Stimulated activated CD8-positive, alpha-beta memory T cell treated with anti-CD3 and anti-CD28 coated beads, Interleukin-2, amount 100 ng/mL, for 48 hours (primary cell): ENCODE measurements at regions not wholly inside any gene's neighbourhood (a gene's known extent, or its start where the extent isn't known, plus 50 kb on each side); places are given as distances from the start of the nearest gene placed in this dataset.
"Not testable (repeated sequence)": the region's sequence is repeated elsewhere in the genome, so short reads cannot be mapped to it uniquely, and the experiment has no call there.

Experiments
- DNase-seq, 2 donors: peaks; one replicate each; pipeline ENCODE4 v3.0.0-alpha.2; 2020; ENCODE audit warnings: low read depth in 2 of 2

- DNase-seq = no peak
Observed at GRCh38 chr7:69433081-69433480, 165.2 kb upstream of the AUTS2 start.

- DNase-seq = no peak
Observed at GRCh38 chr7:69434398-69434815, 163.9 kb upstream of the AUTS2 start.

- DNase-seq = no peak
Observed at GRCh38 chr7:69435711-69436110, 162.6 kb upstream of the AUTS2 start.

- DNase-seq = no peak
Observed at GRCh38 chr7:69436946-69437345, 161.3 kb upstream of the AUTS2 start.

GRCh38 chr7:69438584-69439412, 159.5 kb upstream of the AUTS2 start:
- no peak for DNase-seq

- DNase-seq = no peak
Observed at GRCh38 chr7:69439636-69440325, 158.5 kb upstream of the AUTS2 start.

GRCh38 chr7:69440976-69441375, 157.3 kb upstream of the AUTS2 start:
- no peak for DNase-seq

- DNase-seq = no peak
Observed at GRCh38 chr7:69443136-69443535, 155.1 kb upstream of the AUTS2 start.

- no peak for DNase-seq
Observed at GRCh38 chr7:69445541-69445940, 152.7 kb upstream of the AUTS2 start.

- not testable (repeated sequence) for DNase-seq
Observed at GRCh38 chr7:69446213-69446612, 152.1 kb upstream of the AUTS2 start.

- DNase-seq = no peak
Observed at GRCh38 chr7:69448071-69448470, 150.2 kb upstream of the AUTS2 start.

- no peak for DNase-seq
Observed at GRCh38 chr7:69450456-69450855, 147.8 kb upstream of the AUTS2 start.

GRCh38 chr7:69451715-69452114, 146.6 kb upstream of the AUTS2 start:
- DNase-seq = no peak

GRCh38 chr7:69452797-69453196, 145.5 kb upstream of the AUTS2 start:
- no peak for DNase-seq

GRCh38 chr7:69457595-69458504, 140.4 kb upstream of the AUTS2 start:
- no peak for DNase-seq

- DNase-seq = no peak
Observed at GRCh38 chr7:69464035-69464434, 134.2 kb upstream of the AUTS2 start.

- no peak for DNase-seq
Observed at GRCh38 chr7:69465262-69465661, 133.0 kb upstream of the AUTS2 start.

GRCh38 chr7:69467826-69468225, 130.4 kb upstream of the AUTS2 start:
- DNase-seq = no peak

GRCh38 chr7:69476416-69476815, 121.9 kb upstream of the AUTS2 start:
- no peak for DNase-seq

GRCh38 chr7:69482676-69483075, 115.6 kb upstream of the AUTS2 start:
- DNase-seq = no peak

GRCh38 chr7:69489533-69489932, 108.7 kb upstream of the AUTS2 start:
- DNase-seq = no peak

GRCh38 chr7:69498671-69499070, 99.6 kb upstream of the AUTS2 start:
- DNase-seq = no peak
